ENCODE measurements at regions not wholly inside any gene's neighbourhood (a gene's known extent, or its start where the extent isn't known, plus 50 kb on each side); places are given as distances from the start of the nearest gene placed in this dataset.
A peak's percentile ranks its signal among the peaks of the same experiment; 100 is the strongest.

DNA sequence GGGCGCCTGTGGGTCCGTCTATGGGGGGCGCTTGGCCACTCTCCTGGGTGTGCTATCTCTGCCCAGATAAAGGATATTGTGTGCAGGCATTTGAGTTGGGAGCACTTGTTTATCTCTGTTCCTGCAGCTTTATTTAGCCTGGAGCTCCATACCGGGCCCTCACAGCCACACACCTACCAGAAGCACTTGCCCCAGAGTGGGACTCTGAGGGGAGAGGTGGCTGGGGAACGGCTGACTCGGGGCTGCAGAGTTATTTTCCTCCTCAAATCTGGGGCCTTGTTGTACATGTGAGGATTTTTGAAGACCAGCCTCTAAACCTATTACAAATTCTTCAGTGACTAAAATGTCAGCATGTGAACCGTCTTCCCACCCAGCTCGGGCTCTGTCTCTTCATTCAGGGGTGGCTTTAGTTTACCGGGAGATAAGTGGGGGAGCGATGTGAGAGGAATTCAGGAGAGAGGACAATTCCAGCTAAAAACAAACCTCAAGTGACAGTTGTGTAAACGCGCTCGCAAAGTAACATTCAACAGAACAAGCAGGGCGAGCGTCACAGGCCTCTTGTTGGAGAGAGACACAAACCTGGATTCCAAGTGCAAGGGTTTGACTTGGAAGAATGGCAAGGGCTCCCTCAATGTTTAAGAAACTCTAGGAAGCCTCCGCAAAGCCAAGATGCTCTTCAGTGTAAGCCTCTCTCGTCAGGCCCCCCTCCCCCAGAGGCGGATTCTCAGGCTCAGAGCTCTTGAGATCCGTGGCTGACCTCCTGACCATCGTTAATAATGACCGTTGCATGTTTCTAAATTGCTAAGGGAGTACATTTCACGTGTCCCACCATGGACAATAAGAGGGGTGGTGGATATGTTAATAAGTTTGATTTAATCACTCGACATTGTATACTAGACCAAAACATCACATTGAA lies 548.9 kb downstream of the QKI start:
- Histone ChIP-seq H3K36me3 (replicated peaks) (no peaks in the 10 kb centered on the region), H3K27me3 (replicated peaks) (no peaks in the 10 kb centered on the region), H3K4me3 (ENCODE audit: low read depth, low read length) (no peak overlapping the region), H3K27ac (no peak overlapping the region)
- in situ Hi-C loops (cut with HindIII; ENCODE audit: low pct_ligation_motif_present, low sequenced_read_pairs): no loop called here
- DNase-seq: no peak
- TF ChIP-seq CTCF (IDR thresholded peaks at IDR 0.05; ENCODE audit: low read depth, low read length, missing control alignments): no peak

GRCh38 chr6:163962627-163963117 lies 548.2 kb downstream of the QKI start:
- H3K4me3 ChIP-seq (ENCODE audit: low read depth, low read length): no peak overlapping the region
- in situ Hi-C loops (cut with HindIII; ENCODE audit: low pct_ligation_motif_present, low sequenced_read_pairs): no loop called here
- DNase-seq: no peak
- no peaks in the 10 kb centered on the region for H3K27me3 ChIP-seq (replicated peaks)
- H3K27ac ChIP-seq: no peak overlapping the region
- TF ChIP-seq CTCF (IDR thresholded peaks at IDR 0.05; ENCODE audit: low read depth, low read length, missing control alignments): no peak
- no peaks in the 10 kb centered on the region for H3K36me3 ChIP-seq (replicated peaks)

DNA sequence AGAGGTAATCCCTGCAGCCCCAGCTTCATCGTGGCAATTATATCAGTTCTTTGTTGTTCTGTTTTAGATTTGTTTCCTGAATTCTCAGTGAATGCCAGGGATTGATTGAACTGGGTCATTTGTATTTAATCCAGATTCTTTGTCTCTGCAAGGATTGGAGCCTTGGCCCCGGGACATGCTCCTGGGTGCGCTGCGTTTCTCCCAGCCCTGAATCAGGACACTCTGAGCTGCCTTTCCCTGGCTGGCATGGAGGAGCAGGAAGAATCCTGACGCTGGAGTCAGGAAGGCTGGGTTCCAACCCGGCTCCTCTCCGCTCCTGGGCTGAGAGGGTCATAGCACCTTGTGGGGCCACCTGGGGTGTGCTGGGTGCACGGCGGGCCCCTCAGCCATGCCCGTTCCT lies 545.6 kb downstream of the QKI start:
- Histone ChIP-seq H3K27me3 (replicated peaks) (no peaks in the 10 kb centered on the region), H3K27ac (no peak overlapping the region), H3K4me3 (ENCODE audit: low read depth, low read length) (no peak overlapping the region), H3K36me3 (replicated peaks) (no peaks in the 10 kb centered on the region)
- no peak for DNase-seq
- in situ Hi-C loops (cut with HindIII; ENCODE audit: low pct_ligation_motif_present, low sequenced_read_pairs): no loop called here
- no peak for TF ChIP-seq CTCF (IDR thresholded peaks at IDR 0.05; ENCODE audit: low read depth, low read length, missing control alignments)

DNA sequence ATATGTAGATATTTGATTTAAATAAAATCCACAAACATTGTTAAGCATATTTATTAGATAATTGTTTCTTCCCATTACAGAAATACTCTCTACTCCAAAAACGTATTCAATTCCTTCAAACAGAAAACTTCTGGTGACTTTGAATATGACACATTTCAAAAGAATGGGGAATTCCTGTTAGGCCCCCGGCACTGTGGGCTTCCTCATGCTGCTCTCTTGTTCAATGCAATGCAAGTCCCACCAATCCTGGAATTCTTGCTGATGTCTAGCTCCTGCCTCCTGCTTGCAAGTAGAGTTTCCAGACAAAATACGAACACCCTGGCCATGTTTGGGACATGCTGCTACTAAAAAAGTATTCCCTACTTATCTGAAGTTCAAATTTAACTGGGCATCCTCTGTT lies 544.1 kb downstream of the QKI start:
- DNase-seq: peak; percentile 51
- TF ChIP-seq CTCF (IDR thresholded peaks at IDR 0.05; ENCODE audit: low read depth, low read length, missing control alignments): no peak
- no peak overlapping the region for H3K27ac ChIP-seq
- in situ Hi-C loops (cut with HindIII; ENCODE audit: low pct_ligation_motif_present, low sequenced_read_pairs): no loop called here
- H3K4me3 ChIP-seq (ENCODE audit: low read depth, low read length): no peak overlapping the region
- H3K27me3 ChIP-seq (replicated peaks): no peaks in the 10 kb centered on the region
- H3K36me3 ChIP-seq (replicated peaks): no peaks in the 10 kb centered on the region

DNA sequence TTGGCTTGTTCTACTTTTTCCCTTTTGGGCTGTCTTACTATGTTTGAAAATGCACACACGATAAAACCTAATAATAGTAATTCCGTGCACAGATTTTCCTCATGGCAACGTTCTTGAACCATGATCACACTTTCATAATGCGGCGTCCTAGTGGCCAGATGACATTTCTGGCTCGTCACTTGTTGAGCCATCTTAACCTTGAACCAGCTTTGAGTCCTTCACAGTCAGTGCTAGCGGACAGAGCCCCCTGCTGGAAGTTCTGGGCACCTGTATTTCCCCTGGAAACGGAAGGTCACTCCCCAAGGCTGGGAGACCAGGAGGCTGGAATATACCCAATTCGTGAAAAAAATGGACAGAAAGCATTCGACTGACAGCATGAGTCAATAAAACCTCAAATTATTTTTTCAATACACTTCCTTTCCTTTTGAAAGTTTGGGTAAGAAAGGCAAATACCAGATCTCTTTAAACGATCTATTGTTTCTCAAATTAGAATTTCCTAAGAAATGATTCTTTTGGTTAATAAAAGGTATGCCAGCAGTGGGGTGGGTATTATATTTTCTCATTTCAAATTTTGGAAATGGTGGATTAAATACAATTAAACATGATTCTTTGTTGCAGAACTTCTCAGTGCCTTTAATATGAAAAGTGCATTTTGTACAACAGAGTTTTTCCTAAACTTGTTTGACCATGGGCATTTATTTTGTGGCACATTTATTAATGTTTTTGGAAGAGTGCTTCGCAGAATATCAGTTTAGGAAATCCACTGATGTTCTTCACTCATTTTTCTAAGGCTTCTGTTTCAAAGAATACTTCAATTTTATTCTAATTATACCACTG lies 542.3 kb downstream of the QKI start:
- Histone ChIP-seq H3K36me3 (replicated peaks) (no peaks in the 10 kb centered on the region), H3K4me3 (ENCODE audit: low read depth, low read length) (no peak overlapping the region), H3K27ac (no peak overlapping the region), H3K27me3 (replicated peaks) (no peaks in the 10 kb centered on the region)
- peak; percentile 92 for TF ChIP-seq CTCF (IDR thresholded peaks at IDR 0.05; ENCODE audit: low read depth, low read length, missing control alignments)
- in situ Hi-C loops (cut with HindIII; ENCODE audit: low pct_ligation_motif_present, low sequenced_read_pairs): no loop called here
- DNase-seq: peak; percentile 78

Measured in brain microvascular endothelial cell (primary cell).